Suppressor macrophage treated with lipopolysaccharide for 4 hours (primary cell): ENCODE measurements at regions not wholly inside any gene's neighbourhood (a gene's known extent, or its start where the extent isn't known, plus 50 kb on each side); places are given as distances from the start of the nearest gene placed in this dataset.
"Not testable (repeated sequence)": the region's sequence is repeated elsewhere in the genome, so short reads cannot be mapped to it uniquely, and the experiment has no call there.

Experiments
- DNase-seq: peaks from one replicate; pipeline ENCODE4 v3.0.0-alpha.2; 2020

DNA sequence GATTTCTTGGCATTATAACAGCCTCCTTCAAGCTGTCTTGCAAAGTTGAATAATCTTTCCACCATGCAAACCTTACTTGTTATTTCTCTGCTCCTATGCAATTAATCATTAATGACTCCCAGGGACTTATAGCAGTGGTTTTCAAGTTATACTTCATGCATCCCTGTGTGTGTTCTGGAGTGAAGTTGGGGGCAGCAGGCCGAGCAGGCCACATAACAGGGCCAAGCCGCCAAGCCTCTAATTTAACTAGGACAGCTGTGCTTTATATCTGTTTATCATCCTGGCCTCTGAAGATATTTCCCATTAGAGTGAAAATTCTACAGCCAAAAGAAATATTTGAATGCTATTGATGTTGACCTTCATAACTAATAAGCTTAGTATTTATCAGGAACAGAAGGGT, 133.5 kb upstream of the PAK3 start:
- no peak for DNase-seq

DNA sequence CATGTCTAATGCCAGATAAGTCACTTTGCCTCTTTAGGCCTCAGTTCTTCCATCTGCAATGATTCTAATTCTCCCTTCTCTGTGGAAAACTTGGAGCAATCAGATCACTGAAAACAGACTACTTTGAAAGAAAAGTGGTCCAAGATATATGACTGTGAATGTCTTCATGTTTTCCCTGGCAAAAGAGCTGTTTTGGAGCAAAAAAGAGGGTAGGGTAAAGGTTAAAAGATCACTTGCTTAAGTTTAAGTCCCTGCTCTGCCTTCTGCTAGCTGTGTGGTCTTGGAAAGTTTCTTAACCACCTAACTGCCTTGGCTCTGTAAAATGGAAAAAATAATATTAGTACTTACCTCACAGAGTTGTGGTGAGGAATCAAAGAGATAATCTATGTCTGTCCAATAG, 140.3 kb upstream of the PAK3 start:
- no peak for DNase-seq

DNA sequence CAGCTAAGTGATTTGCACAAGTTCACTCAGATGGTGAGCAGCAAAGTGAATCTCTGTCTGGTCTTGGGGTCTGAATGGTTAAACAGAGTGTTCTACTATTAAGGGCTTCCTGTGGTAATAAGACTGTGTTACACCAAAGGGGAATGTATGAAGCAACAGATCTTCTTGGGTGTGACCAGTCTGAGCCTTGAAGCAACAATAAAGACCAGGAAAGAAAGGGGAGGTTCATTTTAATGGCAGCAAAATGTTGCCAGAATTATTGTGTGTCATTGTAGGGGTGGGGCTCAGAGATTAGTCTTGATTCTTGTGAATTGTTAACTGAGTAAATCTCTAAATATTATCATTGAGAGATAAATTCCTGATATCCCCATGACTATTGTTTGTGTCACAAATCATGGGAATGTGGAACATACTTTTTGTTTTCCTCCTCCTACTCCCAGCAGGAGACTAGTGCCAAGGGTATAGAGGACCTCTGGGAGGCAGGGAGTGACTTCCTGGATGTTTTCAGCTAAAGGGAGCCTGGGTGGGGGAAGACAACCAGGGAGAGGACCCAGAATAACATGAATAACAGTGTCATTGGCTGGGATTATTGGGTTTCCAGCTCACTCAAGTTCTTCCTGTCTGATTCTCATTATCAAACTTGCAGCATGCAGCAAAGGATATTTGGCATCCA, 141.4 kb upstream of the PAK3 start:
- DNase-seq: no peak

DNA sequence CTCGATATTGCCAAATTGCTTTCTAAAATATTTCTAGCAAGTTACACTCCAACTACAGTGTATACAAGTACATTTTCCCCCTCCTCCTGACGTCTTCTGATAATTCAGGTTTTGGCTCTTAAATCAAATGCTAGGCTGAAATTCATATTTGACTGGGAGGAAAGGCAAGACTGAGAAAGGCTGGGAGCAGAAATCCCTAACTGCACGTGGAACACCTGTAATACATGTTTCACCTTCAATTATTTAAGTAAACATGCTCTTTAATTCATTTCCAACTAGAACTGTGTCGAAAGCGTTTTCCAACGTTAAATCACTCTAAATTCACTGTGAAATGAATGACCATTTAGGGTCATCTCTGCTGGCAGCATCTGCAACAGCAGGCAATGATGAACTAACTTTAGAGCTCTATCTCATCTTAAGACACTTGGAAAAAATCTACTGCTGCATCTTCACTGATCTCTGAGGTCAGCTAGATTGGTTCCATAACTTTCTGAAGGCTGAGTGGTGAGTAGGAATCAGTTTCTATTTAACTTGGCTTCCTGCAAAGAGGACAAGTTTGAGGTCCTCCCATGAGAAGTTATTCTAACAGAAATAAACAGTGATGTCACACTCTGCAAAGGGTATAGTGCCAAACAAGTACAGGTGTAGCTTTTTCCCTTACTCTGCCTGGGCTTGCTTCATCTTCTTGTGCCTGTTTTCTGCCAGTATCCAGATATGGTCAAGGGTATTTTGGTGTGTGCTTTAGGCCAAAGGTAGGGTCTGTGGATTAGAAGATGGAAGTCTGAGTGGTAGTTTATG, 144.3 kb upstream of the PAK3 start:
- no peak for DNase-seq

DNA sequence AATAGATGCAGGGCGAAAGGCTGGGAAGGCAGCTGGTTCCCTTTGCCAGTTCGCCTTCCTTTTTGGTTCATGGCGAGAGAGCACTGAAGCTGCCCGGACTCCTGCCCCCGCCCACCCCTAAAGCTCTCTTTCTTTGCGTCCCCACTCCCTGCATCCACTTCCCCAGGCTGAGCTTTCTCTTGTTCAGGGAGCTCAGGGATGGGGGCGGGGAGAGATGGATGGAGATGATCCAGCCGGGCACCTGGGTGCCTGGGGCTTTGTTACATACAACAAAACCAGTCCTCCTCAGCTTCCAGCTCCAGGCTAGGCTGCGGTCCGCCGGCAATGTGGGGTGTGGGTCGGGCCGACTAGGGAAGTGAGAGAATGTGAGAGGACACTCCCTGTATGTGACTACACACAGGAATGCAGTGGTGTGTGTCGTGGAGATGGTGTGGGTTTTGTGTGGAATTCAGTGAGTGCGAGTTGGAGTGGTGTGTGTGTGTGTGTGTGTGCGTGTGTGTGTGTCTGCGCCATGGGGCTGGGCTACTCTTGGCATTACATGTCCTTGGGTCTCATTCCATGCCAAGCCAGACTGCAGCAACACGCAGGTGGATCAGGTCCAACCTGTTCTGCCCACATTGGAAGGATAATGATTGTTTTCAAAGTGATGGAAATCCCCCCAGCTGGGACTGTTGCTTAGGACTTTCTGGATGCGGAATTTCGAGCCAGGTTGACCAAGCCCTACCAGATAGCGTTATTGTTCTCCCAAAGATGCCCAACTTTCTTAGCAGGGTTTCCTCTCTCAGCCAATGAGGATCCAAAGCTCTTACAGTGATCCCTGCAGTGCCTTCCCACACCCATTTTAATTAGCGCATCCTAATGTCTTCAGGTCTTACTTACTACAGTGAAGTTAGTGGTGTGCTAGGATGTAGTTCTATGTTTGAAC, 149.4 kb upstream of the CHRDL1 start:
- DNase-seq: no peak

DNA sequence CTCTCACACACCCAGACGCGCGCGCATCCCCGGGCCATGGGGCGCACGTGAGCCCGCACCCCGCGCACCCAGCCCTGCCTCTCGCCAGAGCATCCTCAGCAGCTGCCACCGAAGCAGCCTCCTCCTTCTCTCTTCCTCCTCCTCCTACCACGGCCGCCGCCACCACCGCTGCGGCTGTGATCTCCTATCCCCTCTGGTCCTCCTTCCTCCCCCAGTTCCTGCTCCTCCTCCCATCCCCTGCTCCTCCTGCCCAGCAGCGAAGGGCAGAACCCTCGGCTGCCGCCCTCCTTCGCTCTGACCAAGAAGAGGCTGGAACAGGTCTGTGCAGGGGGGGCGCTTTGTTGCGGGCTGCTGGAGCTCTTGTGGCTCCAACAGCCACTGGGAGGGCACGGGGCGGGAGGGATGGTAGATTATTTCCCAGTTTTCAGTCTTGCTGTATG, 148.7 kb upstream of the CHRDL1 start:
- DNase-seq: no peak

DNA sequence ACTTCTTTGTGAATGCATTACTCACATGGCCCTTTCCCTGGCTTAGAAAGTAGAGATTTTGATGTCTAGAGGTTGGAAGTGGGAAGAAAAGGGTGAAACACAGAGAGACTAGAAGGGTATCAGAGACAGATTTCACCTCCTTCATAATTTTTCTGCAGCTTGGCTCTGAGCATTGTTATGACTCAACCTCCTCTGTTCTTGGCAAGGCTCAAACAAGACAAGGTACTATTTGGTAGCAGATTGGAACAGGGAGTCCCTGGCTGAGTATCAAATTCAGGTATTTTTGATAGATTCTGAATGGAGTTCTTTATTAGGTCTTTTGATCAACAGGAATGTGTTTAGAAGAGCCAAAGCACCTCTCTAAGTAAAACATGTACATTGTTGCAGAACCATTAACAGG, 146.3 kb upstream of the CHRDL1 start:
- no peak for DNase-seq

DNA sequence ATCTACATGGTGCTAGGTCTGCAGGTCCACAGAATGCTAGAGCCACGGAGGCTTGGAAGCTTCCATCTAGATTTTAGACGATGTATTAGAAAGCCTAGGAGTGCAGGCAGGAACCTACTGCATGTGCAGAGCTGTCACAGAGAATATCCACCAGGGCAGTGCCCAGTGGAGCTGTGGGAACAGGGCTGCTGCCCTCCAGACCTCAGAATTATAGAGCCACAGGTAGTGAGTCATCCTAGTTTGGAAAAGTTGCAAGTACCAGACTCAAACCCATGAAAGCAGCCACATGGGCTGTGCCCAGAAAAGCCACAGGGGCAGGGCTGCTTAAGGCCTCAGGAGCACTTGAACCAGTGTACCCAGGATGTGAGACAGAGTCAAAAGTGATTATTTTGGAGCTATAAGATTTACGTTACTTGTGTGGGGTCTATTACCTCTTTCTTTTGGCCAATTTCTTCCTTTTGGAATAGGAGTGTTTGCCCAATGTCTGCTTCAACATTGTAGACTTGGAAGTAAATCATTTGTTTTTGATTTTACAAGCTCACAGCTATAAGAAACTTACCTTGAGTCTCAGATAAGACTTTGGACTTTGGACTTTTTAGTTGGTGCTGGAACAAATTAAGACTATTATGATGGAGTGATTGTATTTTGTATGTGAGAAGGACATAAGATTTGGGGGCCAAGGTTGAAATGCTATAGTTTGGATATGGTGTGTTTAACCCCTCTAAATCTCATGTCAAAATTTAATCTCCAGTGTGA, 143.5 kb upstream of the CHRDL1 start:
- no peak for DNase-seq

DNA sequence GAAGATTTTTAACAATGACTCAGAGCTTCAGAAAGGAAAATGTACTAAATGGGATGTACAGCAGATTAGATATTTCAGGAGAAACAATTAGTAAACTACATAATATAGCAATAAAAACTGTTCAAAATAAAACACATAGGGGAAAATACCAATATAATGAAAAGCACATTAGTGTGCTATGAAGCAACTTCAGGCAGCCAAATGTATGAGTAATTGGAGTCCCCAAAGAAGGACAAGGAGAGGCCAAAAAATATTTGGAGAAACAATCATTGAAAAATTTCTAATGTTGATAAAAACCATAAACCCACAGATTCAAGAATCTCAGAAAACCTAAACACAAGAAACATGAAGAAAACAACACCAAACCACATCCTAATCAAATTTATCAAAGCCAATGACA, 129.3 kb upstream of the CHRDL1 start:
- DNase-seq: no peak

DNA sequence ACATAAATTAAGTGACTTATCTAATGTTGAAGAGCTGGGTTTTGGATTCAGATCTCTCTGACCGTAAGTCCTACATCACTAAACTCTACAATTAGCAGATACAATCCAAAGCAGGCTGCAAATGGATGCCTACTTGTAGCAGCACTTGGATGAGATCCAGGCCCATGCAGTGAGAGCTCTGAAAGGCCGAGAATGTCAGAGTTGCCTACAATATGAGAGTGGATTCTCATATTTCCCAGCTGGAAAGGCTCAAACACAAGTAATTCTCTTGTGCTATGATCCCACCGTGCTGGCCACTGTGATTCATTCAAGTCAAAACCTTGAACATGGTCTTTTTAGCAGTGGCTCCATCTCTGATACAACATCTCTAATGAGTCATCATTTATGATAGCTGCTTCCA, 125.4 kb upstream of the CHRDL1 start:
- DNase-seq: no peak

DNA sequence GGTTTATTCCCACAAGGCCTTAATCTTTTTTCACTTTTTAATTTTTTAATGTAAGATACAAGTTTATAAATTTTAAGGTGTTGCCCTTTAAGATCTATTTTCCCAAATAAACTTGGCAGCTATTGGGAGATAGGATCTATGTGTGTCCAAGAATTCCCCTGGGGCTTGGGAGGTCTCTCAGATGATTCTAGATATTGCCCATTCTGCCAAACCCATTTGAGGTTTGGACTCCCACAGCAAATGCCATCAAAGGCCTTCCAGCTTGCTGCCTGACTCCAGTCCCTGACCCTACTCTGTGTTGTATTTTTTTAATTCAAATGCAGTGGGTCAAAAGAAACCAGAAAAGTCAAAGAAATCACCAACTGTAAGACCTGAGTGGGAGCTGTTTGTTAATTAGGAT, 120.0 kb upstream of the CHRDL1 start:
- no peak for DNase-seq

DNA sequence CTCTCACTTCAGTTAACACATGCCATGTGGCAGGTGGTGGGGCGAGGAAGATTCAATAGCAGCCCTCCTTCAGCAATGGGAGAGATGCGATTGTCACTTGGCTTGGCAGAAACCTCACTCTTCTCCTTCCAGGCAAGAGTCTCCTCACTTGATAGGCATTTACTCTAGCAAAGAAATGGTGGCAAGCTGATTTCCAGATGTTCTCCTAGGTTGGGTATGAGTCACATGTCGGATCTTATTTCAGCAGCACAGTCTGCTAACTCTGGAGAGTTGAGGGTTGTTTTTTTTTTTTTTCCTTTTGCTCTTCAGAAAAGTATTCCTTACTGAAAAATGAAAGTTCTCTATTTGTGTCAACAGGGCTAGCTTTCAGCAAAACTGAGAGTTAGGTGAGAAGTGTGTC, 119.5 kb upstream of the CHRDL1 start:
- no peak for DNase-seq

DNA sequence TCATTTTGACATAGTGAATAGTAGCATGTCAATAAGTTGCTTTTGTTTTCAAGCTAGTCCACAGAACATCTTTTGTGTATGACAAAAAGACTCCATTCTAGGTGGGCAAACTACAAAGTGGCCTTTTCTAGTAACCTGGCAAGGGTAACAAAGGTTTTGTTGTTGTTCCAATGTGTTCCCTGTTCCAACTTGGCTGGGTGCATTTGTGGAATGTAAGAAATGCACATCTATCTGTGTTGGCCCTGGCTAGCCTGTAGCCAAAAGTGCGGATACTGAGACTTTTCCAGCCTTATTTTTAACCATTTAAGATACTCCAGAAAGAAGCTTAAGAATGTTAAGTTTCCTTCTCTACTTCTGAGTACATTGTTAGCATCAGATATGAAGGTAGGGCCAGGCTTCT, 118.7 kb upstream of the CHRDL1 start:
- DNase-seq: no peak

DNA sequence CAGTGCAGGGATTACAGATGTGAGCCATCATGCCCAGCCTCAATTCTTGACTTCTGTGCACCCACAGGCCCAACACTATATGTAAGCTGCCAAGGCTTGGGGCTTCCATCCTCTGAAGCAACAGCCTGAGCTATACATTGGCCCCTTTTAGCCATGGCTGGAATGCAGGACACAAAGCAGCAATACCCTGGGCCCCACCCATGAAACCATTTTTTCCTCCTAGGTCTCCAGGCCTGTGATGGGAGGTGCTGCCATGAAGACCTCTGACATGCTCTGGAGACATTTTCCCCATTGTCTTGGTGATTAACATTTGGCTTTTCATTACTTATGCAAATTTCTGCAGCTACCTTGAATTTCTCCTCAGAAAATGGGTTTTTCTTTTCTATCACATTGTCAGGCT, 109.1 kb upstream of the CHRDL1 start:
- not testable (repeated sequence) for DNase-seq

DNA sequence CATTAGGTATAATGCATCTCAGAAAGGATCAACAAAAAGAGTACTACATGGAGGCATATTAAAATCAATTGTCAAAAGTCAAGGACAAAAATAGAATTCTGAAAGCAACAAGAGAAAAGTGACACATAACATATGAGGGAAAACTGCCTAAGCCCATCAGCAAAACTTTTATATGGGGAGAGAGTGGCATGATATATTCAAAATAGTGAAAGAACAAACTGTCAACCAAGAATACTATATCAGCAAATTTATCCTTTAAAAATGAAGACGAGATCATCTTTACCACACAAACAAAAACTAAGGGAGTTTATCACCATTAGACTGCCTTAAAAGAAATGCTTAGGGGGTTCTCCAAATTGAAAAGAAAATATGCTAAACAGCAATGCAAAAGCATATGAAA, 86.4 kb upstream of the CHRDL1 start:
- no peak for DNase-seq

DNA sequence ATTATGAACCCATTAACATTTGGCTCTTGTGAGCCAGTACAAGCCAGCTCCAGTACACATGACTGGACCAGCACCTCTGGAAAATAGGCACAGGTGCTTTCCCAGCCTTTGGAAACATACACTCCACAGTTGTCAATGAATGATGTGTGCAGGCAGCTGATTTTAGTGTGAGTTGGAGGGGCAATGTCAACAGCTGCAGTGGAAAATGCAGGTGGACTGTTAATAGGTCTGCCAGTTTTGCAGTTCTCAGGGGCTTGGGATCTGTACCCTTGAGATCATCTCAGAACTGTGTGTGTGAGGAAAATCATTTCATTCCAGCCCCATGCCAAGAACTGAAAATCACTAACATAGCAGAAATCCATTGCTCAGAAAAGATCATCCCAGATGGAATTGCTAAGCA, 81.7 kb upstream of the CHRDL1 start:
- DNase-seq: no peak

DNA sequence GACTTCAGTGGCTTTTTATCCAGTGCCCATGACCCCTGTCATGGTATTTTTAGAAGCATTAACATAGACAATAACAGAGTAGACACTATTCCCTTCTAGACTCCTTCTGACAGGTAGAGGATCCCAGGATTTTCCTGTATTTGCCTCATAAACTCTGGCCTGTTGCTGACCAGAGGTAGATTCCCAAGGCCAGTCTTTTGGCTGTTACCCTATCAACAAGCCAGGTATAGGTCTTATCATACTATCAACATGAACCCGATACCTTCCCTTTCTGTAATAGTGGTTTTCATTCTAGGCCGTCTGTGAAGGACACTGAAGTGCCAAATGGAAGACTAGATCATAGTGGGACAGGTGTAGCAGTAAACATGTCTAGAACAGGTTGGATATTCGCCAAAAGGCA, 76.2 kb upstream of the CHRDL1 start:
- no peak for DNase-seq

DNA sequence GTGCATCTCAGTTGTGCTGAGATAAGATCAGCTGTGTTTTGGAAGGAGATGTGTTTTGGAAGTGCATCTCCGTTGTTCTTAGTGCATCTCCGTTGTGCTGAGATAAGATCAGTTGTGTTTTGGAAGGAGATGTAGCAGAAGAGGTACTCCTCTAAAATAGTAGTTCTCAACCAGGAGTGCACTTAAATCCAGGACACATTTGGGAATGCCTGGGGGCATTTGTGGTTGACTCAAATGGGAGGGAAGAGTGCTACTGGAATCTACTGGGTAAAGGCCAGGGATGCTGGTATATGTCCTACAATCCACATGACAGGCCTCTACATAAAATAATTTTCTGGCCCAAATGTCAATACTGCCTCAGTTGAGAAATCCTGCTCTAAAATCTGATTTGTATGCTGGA, 70.8 kb upstream of the CHRDL1 start:
- no peak for DNase-seq

DNA sequence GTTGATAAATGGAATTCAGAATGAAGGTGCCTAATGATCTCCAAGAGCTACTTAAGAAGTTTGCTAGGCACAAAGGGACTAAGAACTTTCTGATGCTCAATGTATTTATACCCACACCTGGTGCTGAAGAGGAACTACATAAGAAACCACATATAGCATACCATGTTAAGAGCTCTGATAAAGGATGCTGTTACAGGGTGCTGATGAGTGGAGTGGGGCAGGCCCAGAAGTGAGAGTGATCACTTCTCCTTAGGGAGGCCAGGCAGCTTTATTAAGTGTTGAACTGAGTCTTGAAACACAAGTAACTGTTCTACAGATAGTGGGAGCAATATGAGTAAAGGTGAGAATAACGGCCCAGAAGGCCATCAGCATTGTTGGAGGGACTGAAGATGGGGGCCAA, 68.3 kb upstream of the CHRDL1 start:
- DNase-seq: no peak

DNA sequence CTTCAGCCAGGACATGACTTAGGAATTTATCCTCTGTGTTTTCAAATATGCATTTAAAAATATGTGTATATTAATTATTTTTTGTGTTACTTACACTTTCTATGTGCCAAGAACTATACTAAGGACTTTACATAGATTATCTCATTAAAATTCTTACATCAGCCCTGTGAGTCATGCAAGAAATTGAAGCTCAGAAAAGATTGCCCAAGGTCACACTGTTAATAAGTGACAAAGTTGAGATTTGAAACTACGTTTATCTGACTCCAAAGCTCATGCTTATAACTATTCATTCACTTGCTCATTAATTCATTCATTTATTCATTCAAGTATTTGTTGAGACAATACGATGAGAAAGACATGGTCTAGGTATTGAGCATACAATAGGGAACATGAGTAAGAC, 62.9 kb upstream of the CHRDL1 start:
- no peak for DNase-seq

DNA sequence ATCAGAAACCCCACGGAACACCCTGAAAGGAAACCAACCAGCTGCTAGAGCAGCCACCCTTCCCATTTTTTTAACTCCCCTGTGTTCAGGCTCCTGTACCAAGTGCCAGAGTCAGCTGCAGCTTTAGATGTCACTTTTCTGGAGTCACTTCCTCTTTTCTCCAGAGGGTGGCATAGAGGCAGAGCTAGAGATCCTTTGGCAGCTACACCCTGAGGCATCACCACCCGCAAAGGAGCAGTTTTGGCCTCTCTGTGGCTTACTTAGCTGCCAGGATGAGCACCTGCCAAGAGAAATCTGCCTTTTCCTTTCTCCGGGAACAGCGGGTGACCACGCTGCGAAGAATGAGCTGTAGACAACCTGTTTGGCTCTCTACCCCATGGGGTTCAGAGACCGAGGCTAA, 58.0 kb upstream of the CHRDL1 start:
- peak; percentile 2 for DNase-seq

DNA sequence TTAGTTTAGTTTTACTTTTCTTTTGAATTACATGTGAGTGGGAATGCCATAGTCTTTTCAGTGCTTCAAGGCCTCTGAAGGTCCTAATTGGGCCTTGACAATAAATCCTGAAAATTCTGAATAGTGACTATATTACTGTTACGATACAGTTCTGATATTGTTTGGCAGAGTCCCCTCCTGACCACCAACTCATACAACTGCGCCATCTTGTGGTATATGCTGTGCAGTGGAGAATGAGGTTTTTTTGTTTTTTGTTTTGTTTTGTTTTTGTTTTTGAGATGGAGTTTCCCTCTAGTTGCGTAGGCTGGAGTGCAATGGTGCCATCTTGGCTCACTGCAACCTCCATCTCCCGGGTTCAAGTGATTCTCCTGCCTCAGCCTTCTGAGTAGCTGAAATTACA, 56.6 kb upstream of the CHRDL1 start:
- DNase-seq: peak; percentile 23

DNA sequence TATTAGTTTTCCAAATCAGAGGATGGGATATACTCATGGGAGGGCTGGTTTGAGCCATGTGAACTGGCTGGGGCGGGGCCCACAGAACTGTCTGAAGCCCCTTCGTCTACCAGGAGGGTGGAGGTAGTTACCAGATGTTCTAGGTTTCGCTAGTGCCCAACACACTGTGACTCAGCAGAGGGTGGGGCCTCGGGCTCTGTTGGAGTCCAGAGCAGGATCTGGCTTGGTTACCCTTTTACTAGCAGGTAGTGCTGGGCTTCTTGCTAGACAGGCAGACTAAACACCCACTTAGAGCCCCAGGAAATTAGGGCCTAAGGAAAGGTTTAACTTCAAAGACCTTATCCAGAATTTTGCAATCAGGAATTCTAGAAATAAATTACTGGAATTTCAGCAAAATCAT, 56.2 kb upstream of the CHRDL1 start:
- no peak for DNase-seq
